ENCODE measurements at regions not wholly inside any gene's neighbourhood (a gene's known extent, or its start where the extent isn't known, plus 50 kb on each side); places are given as distances from the start of the nearest gene placed in this dataset.

DNA sequence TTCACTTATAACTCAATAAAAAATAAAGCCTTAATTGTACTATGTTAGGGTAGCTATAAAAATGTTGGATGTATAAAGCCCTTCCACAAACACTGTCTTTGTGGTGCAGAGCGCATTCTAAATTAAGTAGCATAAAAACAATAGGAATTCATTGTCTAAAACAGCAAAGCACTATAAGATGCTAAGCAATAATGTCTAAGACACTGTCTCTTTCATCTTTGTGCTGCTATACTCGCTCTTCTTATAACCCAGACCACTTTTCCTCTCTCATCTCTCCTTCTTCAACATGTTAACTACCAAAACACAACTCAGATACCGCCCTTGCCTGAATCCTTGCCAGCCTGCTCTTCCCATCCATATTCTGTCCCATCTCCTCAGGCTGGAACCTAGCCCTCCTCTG, 170.0 kb downstream of the CENPC start:
- no peak for ATAC-seq
- TF ChIP-seq CSRNP3 (CRISPR knock-in tag; IDR thresholded peaks at IDR 0.05) = no peak
- TF ChIP-seq PATZ1 (CRISPR knock-in tag; IDR thresholded peaks at IDR 0.05; ENCODE audit: borderline replicate concordance) = no peak
- no peak for TF ChIP-seq ESRRG (CRISPR knock-in tag; IDR thresholded peaks at IDR 0.05)
- no peak for TF ChIP-seq TSHZ2 (CRISPR knock-in tag; IDR thresholded peaks at IDR 0.05)
- TF ChIP-seq BACH2 (CRISPR knock-in tag; IDR thresholded peaks at IDR 0.05; ENCODE audit: borderline replicate concordance) = no peak
- no peak for TF ChIP-seq CREB5 (CRISPR knock-in tag; IDR thresholded peaks at IDR 0.05; ENCODE audit: low read depth)

DNA sequence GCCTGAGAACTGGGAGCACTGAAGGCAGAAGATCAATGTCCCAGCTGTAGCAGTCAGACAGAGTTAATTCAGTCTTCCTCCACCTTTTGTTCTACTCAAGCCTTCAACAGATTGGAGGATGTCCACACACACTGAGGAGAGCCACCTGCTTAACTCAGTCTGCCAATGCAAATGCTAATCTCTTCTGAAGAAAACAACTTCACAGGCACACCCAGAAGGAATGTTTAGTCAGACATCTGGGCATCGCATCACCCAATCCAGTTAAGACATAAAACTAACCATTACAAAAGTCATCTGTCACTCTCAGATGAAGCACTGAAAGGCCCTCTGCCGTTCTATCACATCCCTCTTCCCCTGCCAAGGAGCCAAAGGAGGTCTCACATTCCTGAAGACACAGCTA, 173.7 kb downstream of the CENPC start:
- ATAC-seq = no peak
- no peak for TF ChIP-seq TSHZ2 (CRISPR knock-in tag; IDR thresholded peaks at IDR 0.05)
- TF ChIP-seq ARNTL (CRISPR knock-in tag; IDR thresholded peaks at IDR 0.05; ENCODE audit: borderline replicate concordance, low read depth) = no peak
- TF ChIP-seq CSDC2 (CRISPR knock-in tag; IDR thresholded peaks at IDR 0.05) = no peak
- TF ChIP-seq BACH2 (CRISPR knock-in tag; IDR thresholded peaks at IDR 0.05; ENCODE audit: borderline replicate concordance) = no peak
- no peak for TF ChIP-seq GLIS3 (CRISPR knock-in tag; IDR thresholded peaks at IDR 0.05)
- TF ChIP-seq ZNF565 (CRISPR knock-in tag; conservative IDR thresholded peaks at IDR 0.05; ENCODE audit: low read depth) = no peak
- TF ChIP-seq ISL1 (CRISPR knock-in tag; IDR thresholded peaks at IDR 0.05) = no peak
- no peak for TF ChIP-seq ZFP30 (CRISPR knock-in tag; IDR thresholded peaks at IDR 0.05)
- no peak for TF ChIP-seq SNAI2 (CRISPR knock-in tag; IDR thresholded peaks at IDR 0.05)
- TF ChIP-seq PATZ1 (CRISPR knock-in tag; IDR thresholded peaks at IDR 0.05; ENCODE audit: borderline replicate concordance) = no peak
- TF ChIP-seq ZFP3 (CRISPR knock-in tag; IDR thresholded peaks at IDR 0.05) = no peak
- no peak for TF ChIP-seq ZNF70 (CRISPR knock-in tag; IDR thresholded peaks at IDR 0.05)
- TF ChIP-seq POU6F1 (CRISPR knock-in tag; IDR thresholded peaks at IDR 0.05; ENCODE audit: borderline replicate concordance, low read depth) = no peak
- no peak for TF ChIP-seq TCF4 (CRISPR knock-in tag; IDR thresholded peaks at IDR 0.05; ENCODE audit: borderline replicate concordance)
